ENCODE measurements at regions not wholly inside any gene's neighbourhood (a gene's known extent, or its start where the extent isn't known, plus 50 kb on each side); places are given as distances from the start of the nearest gene placed in this dataset.

DNA sequence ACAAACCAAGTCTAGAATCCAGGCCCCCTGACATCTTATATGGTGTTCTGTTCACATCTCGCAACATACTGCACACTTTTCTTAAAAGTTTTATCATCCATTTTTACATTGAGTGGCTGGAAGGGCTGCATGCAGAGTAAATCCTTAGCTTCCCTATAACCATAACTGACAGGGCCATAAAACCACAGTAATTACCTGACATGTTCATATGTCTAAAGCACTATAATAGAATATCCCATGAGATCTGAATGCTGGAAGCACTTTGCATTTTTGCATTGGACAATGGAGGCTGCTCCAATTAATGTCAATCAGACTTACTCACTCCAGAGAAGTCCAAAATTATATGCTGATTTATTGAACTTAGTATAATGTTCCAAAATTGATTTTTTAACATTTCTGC, 86.6 kb upstream of the HES1 start:
- TF ChIP-seq, protein P1, sequence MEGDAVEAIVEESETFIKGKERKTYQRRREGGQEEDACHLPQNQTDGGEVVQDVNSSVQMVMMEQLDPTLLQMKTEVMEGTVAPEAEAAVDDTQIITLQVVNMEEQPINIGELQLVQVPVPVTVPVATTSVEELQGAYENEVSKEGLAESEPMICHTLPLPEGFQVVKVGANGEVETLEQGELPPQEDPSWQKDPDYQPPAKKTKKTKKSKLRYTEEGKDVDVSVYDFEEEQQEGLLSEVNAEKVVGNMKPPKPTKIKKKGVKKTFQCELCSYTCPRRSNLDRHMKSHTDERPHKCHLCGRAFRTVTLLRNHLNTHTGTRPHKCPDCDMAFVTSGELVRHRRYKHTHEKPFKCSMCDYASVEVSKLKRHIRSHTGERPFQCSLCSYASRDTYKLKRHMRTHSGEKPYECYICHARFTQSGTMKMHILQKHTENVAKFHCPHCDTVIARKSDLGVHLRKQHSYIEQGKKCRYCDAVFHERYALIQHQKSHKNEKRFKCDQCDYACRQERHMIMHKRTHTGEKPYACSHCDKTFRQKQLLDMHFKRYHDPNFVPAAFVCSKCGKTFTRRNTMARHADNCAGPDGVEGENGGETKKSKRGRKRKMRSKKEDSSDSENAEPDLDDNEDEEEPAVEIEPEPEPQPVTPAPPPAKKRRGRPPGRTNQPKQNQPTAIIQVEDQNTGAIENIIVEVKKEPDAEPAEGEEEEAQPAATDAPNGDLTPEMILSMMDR (IDR thresholded peaks at IDR 0.05; ENCODE audit: borderline replicate concordance, extremely low read depth, low read length, poor library complexity, severe bottlenecking) = no peak
- no peak for TF ChIP-seq EZH2 (IDR thresholded peaks at IDR 0.05; ENCODE audit: borderline replicate concordance, low read depth, low read length, severe bottlenecking)
